Progenitor cell of endocrine pancreas (in vitro differentiated cells): ENCODE measurements at regions not wholly inside any gene's neighbourhood (a gene's known extent, or its start where the extent isn't known, plus 50 kb on each side); places are given as distances from the start of the nearest gene placed in this dataset.
"Not testable (repeated sequence)": the region's sequence is repeated elsewhere in the genome, so short reads cannot be mapped to it uniquely, and the experiment has no call there.

Source experiments
- DNase-seq: peaks from one replicate; pipeline ENCODE4 v3.0.0; 2021; ENCODE audit warnings: low spot score; ENCODE audit not compliant: unreplicated experiment
- H3K27ac Mint-ChIP-seq: 2 replicates; pipeline ENCODE4 v1.8.0; 2021; ENCODE audit warnings: mild to moderate bottlenecking, moderate library complexity, mixed read lengths
- H3K27me3 Mint-ChIP-seq: 2 replicates; pipeline ENCODE4 v1.8.0; 2021; ENCODE audit warnings: mixed read lengths
- H3K36me3 Mint-ChIP-seq: 2 replicates; pipeline ENCODE4 v1.8.0; 2022; ENCODE audit warnings: mixed read lengths; ENCODE audit not compliant: insufficient read depth
- H3K4me1 Mint-ChIP-seq: 2 replicates; pipeline ENCODE4 v1.8.0; 2021; ENCODE audit warnings: low read depth, mixed read lengths
- H3K4me3 Mint-ChIP-seq: 2 replicates; pipeline ENCODE4 v1.8.0; 2021; ENCODE audit warnings: low read depth, mild to moderate bottlenecking, moderate library complexity, mixed read lengths
- H3K9me3 Mint-ChIP-seq: 2 replicates; pipeline ENCODE4 v1.8.0; 2021; ENCODE audit warnings: low read depth, mixed read lengths
- TF ChIP-seq, protein P1 (sequence below): fragments of 200-600 bp; sonication (generic); IDR thresholded peaks from one replicate; pipeline ENCODE4 v1.5.0; 2021; ENCODE audit warnings: antibody characterized with exemption, mild to moderate bottlenecking; ENCODE audit not compliant: unreplicated experiment

DNA sequence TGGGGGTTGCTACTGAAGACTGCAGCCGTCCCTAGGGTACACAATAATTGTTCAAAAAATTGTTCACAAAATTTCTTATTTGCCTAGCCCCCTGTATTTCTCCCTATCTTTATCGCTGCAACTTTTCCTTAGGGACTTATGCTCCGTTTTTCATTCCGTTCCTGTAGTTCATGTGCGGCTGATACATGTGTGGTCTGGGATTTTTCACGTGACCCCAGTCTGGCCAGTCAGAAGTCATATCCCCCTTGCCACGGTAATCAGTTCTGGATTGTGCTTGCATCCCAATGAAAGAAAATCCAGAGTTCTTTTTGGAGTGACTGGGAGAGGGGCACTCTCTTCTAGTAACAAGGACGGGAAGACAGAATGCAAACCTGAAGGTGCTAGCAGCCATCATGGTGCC lies 610.7 kb upstream of the C16orf82 start:
- no peaks in the 10 kb centered on the region for H3K36me3 Mint-ChIP-seq
- H3K27me3 Mint-ChIP-seq = peaks cover 7% of the 10 kb centered on the region
- no peaks in the 10 kb centered on the region for H3K4me1 Mint-ChIP-seq
- peaks cover 3% of the 10 kb centered on the region for H3K9me3 Mint-ChIP-seq
- H3K4me3 Mint-ChIP-seq = no peak overlapping the region
- no peak overlapping the region for H3K27ac Mint-ChIP-seq
- DNase-seq = no peak
- TF ChIP-seq, protein P1, sequence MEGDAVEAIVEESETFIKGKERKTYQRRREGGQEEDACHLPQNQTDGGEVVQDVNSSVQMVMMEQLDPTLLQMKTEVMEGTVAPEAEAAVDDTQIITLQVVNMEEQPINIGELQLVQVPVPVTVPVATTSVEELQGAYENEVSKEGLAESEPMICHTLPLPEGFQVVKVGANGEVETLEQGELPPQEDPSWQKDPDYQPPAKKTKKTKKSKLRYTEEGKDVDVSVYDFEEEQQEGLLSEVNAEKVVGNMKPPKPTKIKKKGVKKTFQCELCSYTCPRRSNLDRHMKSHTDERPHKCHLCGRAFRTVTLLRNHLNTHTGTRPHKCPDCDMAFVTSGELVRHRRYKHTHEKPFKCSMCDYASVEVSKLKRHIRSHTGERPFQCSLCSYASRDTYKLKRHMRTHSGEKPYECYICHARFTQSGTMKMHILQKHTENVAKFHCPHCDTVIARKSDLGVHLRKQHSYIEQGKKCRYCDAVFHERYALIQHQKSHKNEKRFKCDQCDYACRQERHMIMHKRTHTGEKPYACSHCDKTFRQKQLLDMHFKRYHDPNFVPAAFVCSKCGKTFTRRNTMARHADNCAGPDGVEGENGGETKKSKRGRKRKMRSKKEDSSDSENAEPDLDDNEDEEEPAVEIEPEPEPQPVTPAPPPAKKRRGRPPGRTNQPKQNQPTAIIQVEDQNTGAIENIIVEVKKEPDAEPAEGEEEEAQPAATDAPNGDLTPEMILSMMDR = no peak

DNA sequence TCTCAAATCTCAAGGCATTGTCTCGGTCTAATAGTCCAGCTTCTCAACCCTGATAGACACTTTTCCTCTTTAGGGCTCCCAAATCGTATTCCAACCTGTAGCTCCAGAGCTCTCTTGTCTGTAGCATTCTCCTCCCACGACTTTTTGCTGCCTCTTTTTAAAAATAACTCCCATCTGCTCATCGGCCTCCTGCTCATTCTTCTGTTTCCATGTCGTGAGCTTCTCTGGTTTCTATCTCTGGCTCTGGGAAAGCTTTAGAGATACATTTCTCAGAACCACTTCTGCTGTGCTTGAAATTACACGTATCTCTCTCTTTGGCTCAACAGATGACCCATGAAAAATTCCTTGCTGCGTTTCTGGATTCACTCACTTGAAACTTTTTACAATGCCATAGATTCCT lies 609.6 kb upstream of the C16orf82 start:
- H3K4me1 Mint-ChIP-seq = peaks cover under 1% of the 10 kb centered on the region
- DNase-seq = no peak
- TF ChIP-seq, protein P1 = no peak
- H3K9me3 Mint-ChIP-seq = peaks cover 3% of the 10 kb centered on the region
- peaks cover 7% of the 10 kb centered on the region for H3K27me3 Mint-ChIP-seq
- no peaks in the 10 kb centered on the region for H3K36me3 Mint-ChIP-seq
- no peak overlapping the region for H3K4me3 Mint-ChIP-seq
- H3K27ac Mint-ChIP-seq = no peak overlapping the region

DNA sequence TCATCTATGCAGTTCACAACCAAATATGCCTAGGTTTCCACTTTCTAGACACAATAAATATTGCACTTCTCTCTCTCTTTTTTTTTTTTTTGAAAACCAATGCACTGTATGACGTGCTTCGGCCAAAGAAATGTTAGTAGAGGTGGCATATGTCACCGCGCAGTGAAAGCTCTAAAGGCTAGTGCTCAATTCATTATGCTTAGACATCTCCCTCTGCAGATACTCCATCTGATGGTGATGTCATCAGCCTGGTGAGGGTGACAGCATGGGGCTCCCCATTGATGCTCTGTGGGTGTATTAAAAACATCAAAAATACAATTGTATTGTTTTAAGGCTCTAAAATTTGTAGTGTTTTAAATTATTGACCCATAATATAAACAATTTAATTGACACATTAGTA lies 608.8 kb upstream of the C16orf82 start:
- Mint-ChIP-seq H3K4me3 (no peak overlapping the region), H3K27me3 (peaks cover 7% of the 10 kb centered on the region), H3K4me1 (peaks cover 2% of the 10 kb centered on the region), H3K9me3 (peaks cover 2% of the 10 kb centered on the region), H3K27ac (no peak overlapping the region), H3K36me3 (no peaks in the 10 kb centered on the region)
- DNase-seq = no peak
- TF ChIP-seq, protein P1 = no peak

DNA sequence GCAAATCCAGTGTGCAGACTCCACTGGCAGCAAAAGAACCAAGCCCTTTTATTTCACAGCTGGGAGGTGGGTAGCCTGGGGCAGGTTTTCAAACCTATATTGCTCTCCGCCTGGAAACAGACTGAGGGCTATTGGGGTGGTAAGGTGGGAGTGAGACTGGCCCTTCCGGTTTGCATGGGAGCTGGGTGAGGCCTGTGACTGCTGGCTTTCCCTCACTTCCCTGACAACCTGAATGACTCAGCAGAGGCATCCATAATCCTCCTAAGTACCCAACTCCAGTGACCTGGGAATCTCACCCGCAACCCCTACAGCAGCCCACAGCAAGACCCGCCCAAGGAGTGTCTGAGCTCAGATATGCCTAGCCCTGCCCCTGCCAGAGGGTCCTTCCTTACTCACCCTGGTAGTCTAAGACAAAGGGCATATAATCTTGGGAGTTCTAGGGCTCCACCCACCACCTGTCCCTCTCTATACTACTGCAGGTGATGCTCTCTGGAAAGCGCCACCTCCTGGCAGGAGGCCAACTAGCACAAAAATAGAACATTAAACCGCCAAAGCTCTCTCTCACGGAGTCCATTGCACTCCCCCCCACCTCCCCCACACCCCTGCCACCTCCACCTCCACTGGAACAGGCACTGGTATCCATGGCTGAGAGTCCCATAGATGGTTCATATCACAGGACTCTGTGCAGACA lies 602.0 kb upstream of the C16orf82 start:
- TF ChIP-seq, protein P1 = no peak
- H3K9me3 Mint-ChIP-seq = peaks cover 33% of the 10 kb centered on the region
- no peaks in the 10 kb centered on the region for H3K27me3 Mint-ChIP-seq
- no peak for DNase-seq
- no peaks in the 10 kb centered on the region for H3K36me3 Mint-ChIP-seq
- H3K4me1 Mint-ChIP-seq = peaks cover 2% of the 10 kb centered on the region
- H3K4me3 Mint-ChIP-seq = no peak overlapping the region
- no peak overlapping the region for H3K27ac Mint-ChIP-seq

DNA sequence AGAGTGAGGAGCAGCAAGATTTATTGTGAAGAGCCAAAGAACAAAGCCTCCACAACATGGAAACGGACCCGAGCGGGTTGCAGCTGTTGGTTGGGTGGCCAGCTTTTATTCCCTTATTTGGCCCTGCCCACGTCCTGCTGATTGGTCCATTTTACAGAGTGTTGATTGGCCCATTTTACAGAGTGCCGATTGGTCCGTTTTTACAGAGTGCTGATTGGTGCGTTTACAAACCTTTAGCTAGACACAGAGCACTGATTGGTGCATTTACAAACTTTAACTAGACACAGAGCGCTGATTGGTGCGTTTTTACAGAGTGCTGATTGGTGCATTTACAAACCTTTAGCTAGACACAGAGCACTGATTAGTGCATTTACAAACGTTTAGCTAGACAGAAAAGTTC lies 592.3 kb upstream of the C16orf82 start:
- not testable (repeated sequence) for H3K36me3 Mint-ChIP-seq, H3K27me3 Mint-ChIP-seq, H3K4me3 Mint-ChIP-seq, H3K27ac Mint-ChIP-seq, DNase-seq, H3K4me1 Mint-ChIP-seq
- H3K9me3 Mint-ChIP-seq = peaks cover 29% of the 10 kb centered on the region

DNA sequence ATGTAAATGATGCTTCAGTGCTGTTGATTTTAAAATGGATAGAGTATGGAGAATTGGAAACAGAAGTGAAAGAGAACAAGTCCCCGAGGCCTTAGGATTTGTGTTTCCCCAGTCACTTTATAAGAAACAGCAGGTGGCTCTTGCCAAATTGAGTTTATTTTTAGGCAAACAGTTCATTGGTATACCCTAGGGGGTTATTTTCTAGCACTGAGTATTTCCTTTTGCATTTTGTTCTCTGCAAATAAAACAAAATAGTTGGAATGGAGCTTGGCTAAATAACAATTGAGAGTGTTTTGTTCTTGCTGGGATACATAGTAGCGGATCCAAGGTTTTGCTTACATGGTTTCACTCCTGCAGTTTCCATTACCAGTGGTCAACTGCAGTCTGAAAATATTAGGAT lies 591.1 kb upstream of the C16orf82 start:
- Mint-ChIP-seq H3K27me3 (no peaks in the 10 kb centered on the region), H3K9me3 (peaks cover 30% of the 10 kb centered on the region), H3K27ac (no peak overlapping the region)

More for the DNA sequence above, 591.1 kb upstream of the C16orf82 start:
- Mint-ChIP-seq H3K36me3 (no peaks in the 10 kb centered on the region), H3K4me1 (no peaks in the 10 kb centered on the region), H3K4me3 (no peak overlapping the region)
- no peak for DNase-seq
- TF ChIP-seq, protein P1 = no peak
